AG08395 (cell line): ENCODE measurements at regions not wholly inside any gene's neighbourhood (a gene's known extent, or its start where the extent isn't known, plus 50 kb on each side); places are given as distances from the start of the nearest gene placed in this dataset.

Experiments
- DNase-seq: peaks from one replicate; pipeline ENCODE4 v3.0.0; 2012; ENCODE audit warnings: mixed read lengths, low spot score

- DNase-seq, result no peak
These were observed 116.0 kb upstream of the ADGRL4 start for GRCh38 chr1:79122521-79122920.

- DNase-seq, result no peak
These were observed 110.8 kb upstream of the ADGRL4 start for GRCh38 chr1:79117376-79117775.

GRCh38 chr1:79113836-79114235, 107.3 kb upstream of the ADGRL4 start:
- DNase-seq, result no peak

GRCh38 chr1:79110749-79111148, 104.2 kb upstream of the ADGRL4 start:
- no peak for DNase-seq

GRCh38 chr1:79109445-79109844, 102.9 kb upstream of the ADGRL4 start:
- DNase-seq, result no peak

- DNase-seq, result no peak
These were observed 99.0 kb upstream of the ADGRL4 start for GRCh38 chr1:79105500-79105899.

GRCh38 chr1:79104617-79105016, 98.1 kb upstream of the ADGRL4 start:
- DNase-seq, result no peak

GRCh38 chr1:79100385-79100784, 93.9 kb upstream of the ADGRL4 start:
- DNase-seq, result peak; percentile 68

GRCh38 chr1:79090985-79091384, 84.5 kb upstream of the ADGRL4 start:
- DNase-seq, result no peak

GRCh38 chr1:79089946-79090345, 83.4 kb upstream of the ADGRL4 start:
- DNase-seq, result no peak

GRCh38 chr1:79082233-79082632, 75.7 kb upstream of the ADGRL4 start:
- DNase-seq, result no peak

- DNase-seq, result peak; percentile 77
These were observed 73.2 kb upstream of the ADGRL4 start for GRCh38 chr1:79079770-79080169.

- DNase-seq, result no peak
These were observed 68.4 kb upstream of the ADGRL4 start for GRCh38 chr1:79074975-79075374.

GRCh38 chr1:79069828-79070227, 63.3 kb upstream of the ADGRL4 start:
- no peak for DNase-seq

- no peak for DNase-seq
These were observed 52.8 kb upstream of the ADGRL4 start for GRCh38 chr1:79059341-79059740.
